BE2C (cell line): ENCODE measurements at regions not wholly inside any gene's neighbourhood (a gene's known extent, or its start where the extent isn't known, plus 50 kb on each side); places are given as distances from the start of the nearest gene placed in this dataset.

Experiments
- DNase-seq: peaks from one replicate; pipeline ENCODE4 v3.0.0-alpha.2; 2020
- H3K27me3 ChIP-seq: fragments of 250-450 bp; sonication (Bioruptor Pico); 2 replicates; pipeline ENCODE4 v1.5.1; 2020; ENCODE audit warnings: mild to moderate bottlenecking
- H3K36me3 ChIP-seq: fragments of 250-450 bp; sonication (Bioruptor Pico); 2 replicates; pipeline ENCODE4 v1.5.1; 2020; ENCODE audit warnings: mild to moderate bottlenecking
- H3K4me1 ChIP-seq: fragments of 250-450 bp; sonication (Bioruptor Pico); 2 replicates; pipeline ENCODE4 v1.5.1; 2020
- H3K4me3 ChIP-seq: 2 replicates; pipeline ENCODE4 v1.5.1; 2011; ENCODE audit warnings: low read depth, low read length
- H3K9me3 ChIP-seq: fragments of 250-450 bp; sonication (Bioruptor Pico); 2 replicates; pipeline ENCODE4 v1.5.1; 2020
- CTCF ChIP-seq: IDR thresholded peaks from 2 replicates; pipeline ENCODE4 v1.5.1; 2012; ENCODE audit warnings: mild to moderate bottlenecking, low read depth, low read length

GRCh38 chr6:12386816-12387215 lies 96.7 kb downstream of the EDN1 start:
- Histone ChIP-seq H3K9me3 (no peaks in the 10 kb centered on the region), H3K4me3 (no peak overlapping the region), H3K27me3 (no peaks in the 10 kb centered on the region), H3K4me1 (no peaks in the 10 kb centered on the region), H3K36me3 (no peaks in the 10 kb centered on the region)
- DNase-seq: no peak
- no peak for TF ChIP-seq CTCF

GRCh38 chr6:12391472-12391871 lies 101.3 kb downstream of the EDN1 start:
- H3K4me3 ChIP-seq: no peak overlapping the region
- no peak for DNase-seq
- no peaks in the 10 kb centered on the region for H3K9me3 ChIP-seq
- no peaks in the 10 kb centered on the region for H3K4me1 ChIP-seq
- H3K27me3 ChIP-seq: no peaks in the 10 kb centered on the region
- no peaks in the 10 kb centered on the region for H3K36me3 ChIP-seq
- no peak for TF ChIP-seq CTCF

- Histone ChIP-seq H3K9me3 (no peaks in the 10 kb centered on the region), H3K27me3 (no peaks in the 10 kb centered on the region), H3K36me3 (no peaks in the 10 kb centered on the region), H3K4me1 (no peaks in the 10 kb centered on the region), H3K4me3 (no peak overlapping the region)
- DNase-seq: no peak
- no peak for TF ChIP-seq CTCF
These were observed 102.3 kb downstream of the EDN1 start for GRCh38 chr6:12392490-12392889.

- TF ChIP-seq CTCF: no peak
- no peaks in the 10 kb centered on the region for H3K9me3 ChIP-seq
- H3K4me1 ChIP-seq: no peaks in the 10 kb centered on the region
- no peaks in the 10 kb centered on the region for H3K36me3 ChIP-seq
- no peak overlapping the region for H3K4me3 ChIP-seq
- no peaks in the 10 kb centered on the region for H3K27me3 ChIP-seq
- no peak for DNase-seq
These were observed 102.9 kb downstream of the EDN1 start for GRCh38 chr6:12393100-12393499.

- Histone ChIP-seq H3K36me3 (no peaks in the 10 kb centered on the region), H3K4me3 (no peak overlapping the region), H3K27me3 (no peaks in the 10 kb centered on the region), H3K9me3 (no peaks in the 10 kb centered on the region), H3K4me1 (no peaks in the 10 kb centered on the region)
- no peak for TF ChIP-seq CTCF
- DNase-seq: no peak
These were observed 104.0 kb downstream of the EDN1 start for GRCh38 chr6:12394170-12394569.

GRCh38 chr6:12395898-12396297 lies 105.7 kb downstream of the EDN1 start:
- DNase-seq: no peak
- Histone ChIP-seq H3K9me3 (no peaks in the 10 kb centered on the region), H3K4me1 (no peaks in the 10 kb centered on the region), H3K27me3 (no peaks in the 10 kb centered on the region), H3K36me3 (no peaks in the 10 kb centered on the region), H3K4me3 (no peak overlapping the region)
- no peak for TF ChIP-seq CTCF
